ENCODE measurements at regions not wholly inside any gene's neighbourhood (a gene's known extent, or its start where the extent isn't known, plus 50 kb on each side); places are given as distances from the start of the nearest gene placed in this dataset.

- no peaks in the 10 kb centered on the region for H3K36me3 Mint-ChIP-seq (ENCODE audit: insufficient read depth)
- no peak overlapping the region for H3K4me3 Mint-ChIP-seq (ENCODE audit: low read depth)
- DNase-seq (ENCODE audit: low spot score, unreplicated experiment), result no peak
- peaks cover 3% of the 10 kb centered on the region for H3K9me3 Mint-ChIP-seq (ENCODE audit: low read depth)
- no peak overlapping the region for H3K27ac Mint-ChIP-seq
- no peak for TF ChIP-seq CTCF (IDR thresholded peaks at IDR 0.05; ENCODE audit: unreplicated experiment)
- no peaks in the 10 kb centered on the region for H3K27me3 Mint-ChIP-seq
- peaks cover 8% of the 10 kb centered on the region for H3K4me1 Mint-ChIP-seq (ENCODE audit: low read depth)
These were observed 663.8 kb downstream of the FLRT2 start for GRCh38 chr14:86193756-86194155.

- DNase-seq (ENCODE audit: low spot score, unreplicated experiment), result no peak
- no peak overlapping the region for H3K4me3 Mint-ChIP-seq (ENCODE audit: low read depth)
- H3K27me3 Mint-ChIP-seq, result no peaks in the 10 kb centered on the region
- peaks cover 9% of the 10 kb centered on the region for H3K4me1 Mint-ChIP-seq (ENCODE audit: low read depth)
- no peak for TF ChIP-seq CTCF (IDR thresholded peaks at IDR 0.05; ENCODE audit: unreplicated experiment)
- no peaks in the 10 kb centered on the region for H3K36me3 Mint-ChIP-seq (ENCODE audit: insufficient read depth)
- H3K9me3 Mint-ChIP-seq (ENCODE audit: low read depth), result no peaks in the 10 kb centered on the region
- H3K27ac Mint-ChIP-seq, result no peak overlapping the region
These were observed 650.0 kb downstream of the FLRT2 start for GRCh38 chr14:86179980-86180379.

GRCh38 chr14:86168371-86168770 lies 638.4 kb downstream of the FLRT2 start:
- Mint-ChIP-seq H3K9me3 (ENCODE audit: low read depth) (peaks cover 17% of the 10 kb centered on the region), H3K4me1 (ENCODE audit: low read depth) (no peaks in the 10 kb centered on the region), H3K27ac (no peak overlapping the region), H3K27me3 (no peaks in the 10 kb centered on the region), H3K36me3 (ENCODE audit: insufficient read depth) (peaks cover 2% of the 10 kb centered on the region), H3K4me3 (ENCODE audit: low read depth) (no peak overlapping the region)
- no peak for TF ChIP-seq CTCF (IDR thresholded peaks at IDR 0.05; ENCODE audit: unreplicated experiment)
- no peak for DNase-seq (ENCODE audit: low spot score, unreplicated experiment)

GRCh38 chr14:86166541-86166940 lies 636.6 kb downstream of the FLRT2 start:
- no peak overlapping the region for H3K27ac Mint-ChIP-seq
- no peaks in the 10 kb centered on the region for H3K27me3 Mint-ChIP-seq
- peaks cover 15% of the 10 kb centered on the region for H3K9me3 Mint-ChIP-seq (ENCODE audit: low read depth)
- no peaks in the 10 kb centered on the region for H3K4me1 Mint-ChIP-seq (ENCODE audit: low read depth)
- no peak overlapping the region for H3K4me3 Mint-ChIP-seq (ENCODE audit: low read depth)
- DNase-seq (ENCODE audit: low spot score, unreplicated experiment), result no peak
- H3K36me3 Mint-ChIP-seq (ENCODE audit: insufficient read depth), result peaks cover 2% of the 10 kb centered on the region
- TF ChIP-seq CTCF (IDR thresholded peaks at IDR 0.05; ENCODE audit: unreplicated experiment), result no peak

- Mint-ChIP-seq H3K9me3 (ENCODE audit: low read depth) (peaks cover 3% of the 10 kb centered on the region), H3K4me3 (ENCODE audit: low read depth) (no peak overlapping the region), H3K27me3 (no peaks in the 10 kb centered on the region), H3K27ac (no peak overlapping the region), H3K4me1 (ENCODE audit: low read depth) (no peaks in the 10 kb centered on the region), H3K36me3 (ENCODE audit: insufficient read depth) (no peaks in the 10 kb centered on the region)
- DNase-seq (ENCODE audit: low spot score, unreplicated experiment), result no peak
- TF ChIP-seq CTCF (IDR thresholded peaks at IDR 0.05; ENCODE audit: unreplicated experiment), result peak; percentile 41
These were observed 623.5 kb downstream of the FLRT2 start for GRCh38 chr14:86153480-86153879.
